ENCODE measurements at regions not wholly inside any gene's neighbourhood (a gene's known extent, or its start where the extent isn't known, plus 50 kb on each side); places are given as distances from the start of the nearest gene placed in this dataset.

DNA sequence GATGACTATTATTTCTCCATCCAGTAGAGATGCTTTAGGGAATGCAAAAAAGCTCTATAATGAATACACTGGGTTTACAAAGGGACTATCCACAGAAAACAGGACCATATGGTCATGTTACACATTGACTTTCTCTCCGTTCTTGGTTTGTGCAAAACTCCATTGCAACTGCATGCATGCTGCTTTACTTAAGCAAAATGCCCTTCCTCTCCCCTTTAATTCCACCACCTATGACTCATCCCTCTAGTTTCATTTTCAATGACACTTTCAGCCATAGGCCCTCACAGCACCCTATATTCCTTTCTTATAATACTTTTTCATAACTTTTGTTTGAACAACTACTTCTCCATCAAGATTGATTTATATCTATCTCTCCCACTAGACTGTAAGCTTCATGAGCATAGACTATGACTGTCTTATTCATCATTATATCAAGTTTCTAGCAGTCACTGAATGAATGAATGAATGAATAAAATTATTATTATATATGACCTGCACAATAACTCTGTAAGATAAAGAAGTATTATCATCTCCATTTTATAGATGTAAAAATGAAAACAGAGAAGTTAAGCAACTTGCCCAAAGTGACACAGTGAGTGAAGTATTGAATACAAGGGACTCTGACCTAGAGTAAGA lies 248.9 kb downstream of the PLPP3 start:
- Histone ChIP-seq H3K18ac (ENCODE audit: extremely low read depth, low read length) (no peak overlapping the region), H2BK5ac (ENCODE audit: low read depth, low read length) (no peak overlapping the region), H2BK12ac (ENCODE audit: low read depth, low read length) (no peak overlapping the region), H3K23me2 (ENCODE audit: low read depth, low read length) (no peaks in the 10 kb centered on the region), H2AFZ (ENCODE audit: low read length) (no peak overlapping the region), H3K23ac (ENCODE audit: insufficient read length) (no peak overlapping the region), H4K20me1 (replicated peaks in 1 of 2; ENCODE audit: control insufficient read depth in 1 of 2, insufficient read depth in 2 of 2, low read length in 2 of 2) (no peaks in the 10 kb centered on the region), H4K8ac (ENCODE audit: extremely low read depth, insufficient read depth, low read length) (no peak overlapping the region), H3K4me2 (ENCODE audit: insufficient read depth in 1 of 2, low read depth in 2 of 2, low read length in 2 of 2) (no peak overlapping the region), H4K91ac (replicated peaks; ENCODE audit: insufficient read length, low read length) (no peak overlapping the region), H3K9me3 (ENCODE audit: insufficient read depth in 2 of 2, low read depth in 1 of 2, low read length in 1 of 2) (no peaks in the 10 kb centered on the region), H3K9ac (replicated peaks in 1 of 4; ENCODE audit: extremely low read depth in 1 of 4, low read depth in 3 of 4, low read length in 3 of 4) (no peak overlapping the region), H2BK20ac (ENCODE audit: low read length) (no peak overlapping the region), H3K36me3 (ENCODE audit: control insufficient read depth in 2 of 4, insufficient read depth in 4 of 4, low read length in 3 of 4) (no peaks in the 10 kb centered on the region), H2BK15ac (ENCODE audit: low read length) (no peak overlapping the region), H4K5ac (ENCODE audit: insufficient read length, low read depth, low read length) (no peak overlapping the region), H3K27me3 (replicated peaks in 1 of 4; ENCODE audit: control insufficient read depth in 3 of 4, extremely low read depth in 1 of 4, insufficient read depth in 3 of 4, low read length in 3 of 4) (no peaks in the 10 kb centered on the region), H3K56ac (replicated peaks; ENCODE audit: insufficient read length, low read depth, low read length) (no peak overlapping the region), H3K4ac (replicated peaks; ENCODE audit: insufficient read length, low read depth, low read length) (no peak overlapping the region), H3K14ac (ENCODE audit: insufficient read length) (no peak overlapping the region), H2AK5ac (ENCODE audit: low read depth, low read length) (no peak overlapping the region), H3K79me2 (ENCODE audit: control insufficient read depth in 1 of 2, insufficient read depth in 2 of 2, low read length in 2 of 2) (no peaks in the 10 kb centered on the region), H3K27ac (ENCODE audit: low read depth, low read length) (no peak overlapping the region), H2BK120ac (replicated peaks; ENCODE audit: low read depth, low read length) (no peak overlapping the region), H3K4me1 (replicated peaks in 1 of 4; ENCODE audit: control insufficient read depth in 3 of 4, insufficient read depth in 4 of 4, low read length in 3 of 4) (peaks cover 0 to 2% (median 0%) of the 10 kb centered on the region in 4 experiments; a peak in 3 of 7 replicates), H3K79me1 (ENCODE audit: low read depth, low read length) (no peaks in the 10 kb centered on the region), H3K4me3 (ENCODE audit: extremely low read depth in 1 of 4, insufficient read depth in 2 of 4, low read depth in 3 of 4, low read length in 4 of 4) (no peak overlapping the region)
- FAIRE-seq (no peak), DNase-seq (ENCODE audit: low read depth in 1 of 2, low spot score in 2 of 2) (no peak)
- no peak for TF ChIP-seq FOSL1 (IDR thresholded peaks at IDR 0.05; ENCODE audit: insufficient read depth, low read depth, low read length)
- TF ChIP-seq KDM5A (IDR thresholded peaks at IDR 0.05; ENCODE audit: low read length), result no peak
- TF ChIP-seq TEAD4 (IDR thresholded peaks at IDR 0.05; ENCODE audit: low read depth, low read length), result no peak
- TF ChIP-seq SIN3A (conservative IDR thresholded peaks at IDR 0.05 in 1 of 2, IDR thresholded peaks at IDR 0.05 in 1 of 2; ENCODE audit: low read depth in 1 of 2, low read length in 2 of 2), result no peak
- TF ChIP-seq CHD1 (IDR thresholded peaks at IDR 0.05; ENCODE audit: low read depth, low read length), result no peak
- TF ChIP-seq HDAC2 (IDR thresholded peaks at IDR 0.05; ENCODE audit: borderline replicate concordance in 1 of 2, low read depth in 2 of 2, low read length in 2 of 2), result no peak
- TF ChIP-seq NRF1 (IDR thresholded peaks at IDR 0.05; ENCODE audit: low read depth, low read length), result no peak
- no peak for TF ChIP-seq SIX5 (IDR thresholded peaks at IDR 0.05; ENCODE audit: low read depth, low read length)
- TF ChIP-seq SRF (IDR thresholded peaks at IDR 0.05; ENCODE audit: low read depth, low read length), result no peak
- TF ChIP-seq POLR2A (IDR thresholded peaks at IDR 0.05; ENCODE audit: control extremely low read depth in 1 of 2, low read depth in 2 of 2, low read length in 2 of 2), result no peak
- TF ChIP-seq HDAC6 (IDR thresholded peaks at IDR 0.05; ENCODE audit: low read depth, low read length), result no peak
- no peak for TF ChIP-seq JUN (IDR thresholded peaks at IDR 0.05; ENCODE audit: low read depth, low read length)
- no peak for TF ChIP-seq SP2 (IDR thresholded peaks at IDR 0.05; ENCODE audit: low read length)
- POLR2A ChIA-PET (ENCODE audit: partially characterized antibody), result no interaction called here
- WGBS, 2 experiments (ENCODE audit: extremely low coverage in 1 of 2, insufficient coverage in 1 of 2, insufficient read length in 1 of 2, insufficient replicate concordance in 2 of 2, low coverage in 1 of 2, low lambda C conversion rate in 2 of 2, missing lambda C conversion rate in 1 of 2), result 93% methylated on average over 1 of the region's 1 CpG; no CpG with 5 or more reads in 1 of the 2 experiments
- CTCF ChIA-PET (ENCODE audit: partially characterized antibody), result no interaction called here
